ENCODE measurements at regions not wholly inside any gene's neighbourhood (a gene's known extent, or its start where the extent isn't known, plus 50 kb on each side); places are given as distances from the start of the nearest gene placed in this dataset.

DNA sequence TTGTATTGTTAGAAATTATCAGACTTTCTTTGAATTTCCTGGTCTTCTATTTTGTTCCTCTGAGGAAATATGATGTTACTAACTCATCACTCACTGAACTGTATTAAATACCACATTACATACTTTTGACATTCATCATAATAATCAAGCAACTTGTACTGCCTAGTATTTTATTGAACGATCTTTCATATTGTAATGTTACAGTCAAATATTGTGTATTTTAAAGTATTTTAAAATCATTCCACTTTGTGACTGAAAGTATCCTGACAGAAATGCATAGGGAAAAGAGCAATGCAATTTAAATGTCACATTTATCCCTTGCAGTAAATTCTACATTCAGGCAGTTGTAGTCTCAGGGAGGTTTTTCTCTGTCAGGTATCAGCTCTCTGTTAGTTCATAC is 1557.4 kb downstream of the CDH8 start:
- Histone ChIP-seq H3K9me3 (ENCODE audit: control insufficient read depth, insufficient read depth, low read depth, low read length) (no peaks in the 10 kb centered on the region), H3K36me3 (ENCODE audit: control insufficient read depth, insufficient read depth, low read length) (no peaks in the 10 kb centered on the region), H3K27ac (ENCODE audit: low read length) (no peak overlapping the region), H3K27me3 (ENCODE audit: control insufficient read depth, insufficient read depth, low read length) (no peaks in the 10 kb centered on the region), H3K4me1 (ENCODE audit: control insufficient read depth, insufficient read depth, low read length) (no peaks in the 10 kb centered on the region), H3K4me3 (ENCODE audit: low read depth in 2 of 2, low read length in 2 of 2) (no peak overlapping the region)
- intact Hi-C loops (cut with micrococcal nuclease; ENCODE audit: unreplicated experiment) (no loop called here), in situ Hi-C loops (cut with HindIII; ENCODE audit: low pct_unique_long_range_greater_than_20kb, low sequenced_read_pairs) (no loop called here)
- POLR2A ChIA-PET, result no interaction called here
- DNase-seq (ENCODE audit: low read depth, low spot score) (no peak), ATAC-seq (no peak)
- CTCF ChIA-PET, result no interaction called here
- no peak for TF ChIP-seq SIN3A (IDR thresholded peaks at IDR 0.05; ENCODE audit: borderline replicate concordance, insufficient read depth, low read depth, low read length)
- TF ChIP-seq, protein P1, sequence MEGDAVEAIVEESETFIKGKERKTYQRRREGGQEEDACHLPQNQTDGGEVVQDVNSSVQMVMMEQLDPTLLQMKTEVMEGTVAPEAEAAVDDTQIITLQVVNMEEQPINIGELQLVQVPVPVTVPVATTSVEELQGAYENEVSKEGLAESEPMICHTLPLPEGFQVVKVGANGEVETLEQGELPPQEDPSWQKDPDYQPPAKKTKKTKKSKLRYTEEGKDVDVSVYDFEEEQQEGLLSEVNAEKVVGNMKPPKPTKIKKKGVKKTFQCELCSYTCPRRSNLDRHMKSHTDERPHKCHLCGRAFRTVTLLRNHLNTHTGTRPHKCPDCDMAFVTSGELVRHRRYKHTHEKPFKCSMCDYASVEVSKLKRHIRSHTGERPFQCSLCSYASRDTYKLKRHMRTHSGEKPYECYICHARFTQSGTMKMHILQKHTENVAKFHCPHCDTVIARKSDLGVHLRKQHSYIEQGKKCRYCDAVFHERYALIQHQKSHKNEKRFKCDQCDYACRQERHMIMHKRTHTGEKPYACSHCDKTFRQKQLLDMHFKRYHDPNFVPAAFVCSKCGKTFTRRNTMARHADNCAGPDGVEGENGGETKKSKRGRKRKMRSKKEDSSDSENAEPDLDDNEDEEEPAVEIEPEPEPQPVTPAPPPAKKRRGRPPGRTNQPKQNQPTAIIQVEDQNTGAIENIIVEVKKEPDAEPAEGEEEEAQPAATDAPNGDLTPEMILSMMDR (IDR thresholded peaks at IDR 0.05), result no peak
- TF ChIP-seq, protein P2, sequence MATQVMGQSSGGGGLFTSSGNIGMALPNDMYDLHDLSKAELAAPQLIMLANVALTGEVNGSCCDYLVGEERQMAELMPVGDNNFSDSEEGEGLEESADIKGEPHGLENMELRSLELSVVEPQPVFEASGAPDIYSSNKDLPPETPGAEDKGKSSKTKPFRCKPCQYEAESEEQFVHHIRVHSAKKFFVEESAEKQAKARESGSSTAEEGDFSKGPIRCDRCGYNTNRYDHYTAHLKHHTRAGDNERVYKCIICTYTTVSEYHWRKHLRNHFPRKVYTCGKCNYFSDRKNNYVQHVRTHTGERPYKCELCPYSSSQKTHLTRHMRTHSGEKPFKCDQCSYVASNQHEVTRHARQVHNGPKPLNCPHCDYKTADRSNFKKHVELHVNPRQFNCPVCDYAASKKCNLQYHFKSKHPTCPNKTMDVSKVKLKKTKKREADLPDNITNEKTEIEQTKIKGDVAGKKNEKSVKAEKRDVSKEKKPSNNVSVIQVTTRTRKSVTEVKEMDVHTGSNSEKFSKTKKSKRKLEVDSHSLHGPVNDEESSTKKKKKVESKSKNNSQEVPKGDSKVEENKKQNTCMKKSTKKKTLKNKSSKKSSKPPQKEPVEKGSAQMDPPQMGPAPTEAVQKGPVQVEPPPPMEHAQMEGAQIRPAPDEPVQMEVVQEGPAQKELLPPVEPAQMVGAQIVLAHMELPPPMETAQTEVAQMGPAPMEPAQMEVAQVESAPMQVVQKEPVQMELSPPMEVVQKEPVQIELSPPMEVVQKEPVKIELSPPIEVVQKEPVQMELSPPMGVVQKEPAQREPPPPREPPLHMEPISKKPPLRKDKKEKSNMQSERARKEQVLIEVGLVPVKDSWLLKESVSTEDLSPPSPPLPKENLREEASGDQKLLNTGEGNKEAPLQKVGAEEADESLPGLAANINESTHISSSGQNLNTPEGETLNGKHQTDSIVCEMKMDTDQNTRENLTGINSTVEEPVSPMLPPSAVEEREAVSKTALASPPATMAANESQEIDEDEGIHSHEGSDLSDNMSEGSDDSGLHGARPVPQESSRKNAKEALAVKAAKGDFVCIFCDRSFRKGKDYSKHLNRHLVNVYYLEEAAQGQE (IDR thresholded peaks at IDR 0.05; ENCODE audit: insufficient read depth in 1 of 2, low read depth in 2 of 2, low read length in 1 of 2), result no peak
- TF ChIP-seq POLR2AphosphoS5 (IDR thresholded peaks at IDR 0.05; ENCODE audit: low read depth, low read length), result no peak
- no peak for TF ChIP-seq TCF7L2 (IDR thresholded peaks at IDR 0.05; ENCODE audit: low read depth, low read length)
- no TSS peak for BruUV-seq (replicated peaks)

DNA sequence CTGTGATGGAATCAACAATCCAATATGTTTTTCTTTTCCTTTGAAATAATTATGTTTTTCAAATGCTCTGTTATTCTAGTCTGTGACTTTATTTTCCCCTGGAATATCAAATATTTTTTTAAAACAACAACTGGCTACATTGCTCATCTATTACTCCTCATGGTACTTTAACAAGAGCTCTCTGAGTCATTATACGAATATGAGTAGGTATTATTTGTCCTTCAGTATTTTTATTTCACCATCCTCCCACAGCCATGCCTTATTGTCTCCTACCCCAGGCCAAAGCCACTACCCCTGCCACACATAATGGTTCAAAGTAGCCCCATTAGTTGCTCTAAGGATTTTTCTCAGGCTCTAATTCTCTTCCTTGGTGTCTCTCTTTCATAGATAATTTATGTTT is 1572.3 kb downstream of the CDH8 start:
- no TSS peak for BruUV-seq (replicated peaks)
- Histone ChIP-seq H3K9me3 (ENCODE audit: control insufficient read depth, insufficient read depth, low read depth, low read length) (no peaks in the 10 kb centered on the region), H3K4me3 (ENCODE audit: low read depth in 2 of 2, low read length in 2 of 2) (no peak overlapping the region), H3K27me3 (ENCODE audit: control insufficient read depth, insufficient read depth, low read length) (no peaks in the 10 kb centered on the region), H3K4me1 (ENCODE audit: control insufficient read depth, insufficient read depth, low read length) (no peaks in the 10 kb centered on the region), H3K27ac (ENCODE audit: low read length) (no peak overlapping the region), H3K36me3 (ENCODE audit: control insufficient read depth, insufficient read depth, low read length) (no peaks in the 10 kb centered on the region)
- intact Hi-C loops (cut with micrococcal nuclease; ENCODE audit: unreplicated experiment), result no loop called here
- TF ChIP-seq, protein P1 (IDR thresholded peaks at IDR 0.05), result no peak
- TF ChIP-seq SIN3A (IDR thresholded peaks at IDR 0.05; ENCODE audit: borderline replicate concordance, insufficient read depth, low read depth, low read length), result no peak
- no peak for TF ChIP-seq POLR2AphosphoS5 (IDR thresholded peaks at IDR 0.05; ENCODE audit: low read depth, low read length)
- TF ChIP-seq, protein P2 (IDR thresholded peaks at IDR 0.05; ENCODE audit: insufficient read depth in 1 of 2, low read depth in 2 of 2, low read length in 1 of 2), result no peak
- TF ChIP-seq TCF7L2 (IDR thresholded peaks at IDR 0.05; ENCODE audit: low read depth, low read length), result no peak
- ATAC-seq, result no peak
- CTCF ChIA-PET, result no interaction called here
- in situ Hi-C loops (cut with HindIII; ENCODE audit: low pct_unique_long_range_greater_than_20kb, low sequenced_read_pairs), result no loop called here
- POLR2A ChIA-PET, result no interaction called here
- no peak for DNase-seq (ENCODE audit: low read depth, low spot score)

Measured in Panc1 (cell line).